A549 (cell line): ENCODE measurements at regions not wholly inside any gene's neighbourhood (a gene's known extent, or its start where the extent isn't known, plus 50 kb on each side); places are given as distances from the start of the nearest gene placed in this dataset.

ENCODE experiments used
- ATAC-seq, 2 experiments: fragments of 200-7000 bp in 1 of 2; fragments of >200 bp in 1 of 2; cut with Nextera tagmentation in 1 of 2; cut with Tn5 transposase in 1 of 2; 3 replicates each; pipeline versions ENCODE4 v1.8.0 to v1.9.1; 2018 to 2020; ENCODE audit warnings: mild to moderate bottlenecking in 1 of 2, moderate library complexity in 1 of 2
- CTCF ChIA-PET: fragments of 300-600 bp; sonication (Branson Sonifier 250); formaldehyde crosslinking; extraction: SDS; loops from one replicate; lab custom pipeline; 2021; ENCODE audit warnings: antibody characterized with exemption, inconsistent platforms; lab: Yijun Ruan, JAX
- POLR2A ChIA-PET: fragments of 350-600 bp; formaldehyde crosslinking; extraction: SDS; loops from one replicate; lab custom pipeline; 2021; ENCODE audit warnings: antibody characterized with exemption, inconsistent platforms; lab: Yijun Ruan, JAX
- DNase-seq, 2 experiments: peaks; one replicate each; pipeline versions ENCODE4 v3.0.0 to v3.0.0-alpha.2; 2011 to 2016; ENCODE audit warnings: low read depth in 1 of 2, low spot score in 1 of 2
- FAIRE-seq: peaks from 2 replicates; lab custom pipeline; 2011; peaks lifted over from hg19 to GRCh38; lab: Jason Lieb, UNC
- H3K27ac ChIP-seq, 2 experiments: fragments of >200 bp; sonication (Bioruptor Twin); formaldehyde crosslinking; 3 replicates each; pipeline ENCODE4 v1.5.1; 2016 to 2017
- H3K4me1 ChIP-seq: fragments of >200 bp; sonication (Bioruptor Twin); formaldehyde crosslinking; 3 replicates; pipeline ENCODE4 v1.6.1; 2016
- H3K4me2 ChIP-seq: fragments of >200 bp; sonication (Bioruptor Twin); formaldehyde crosslinking; 3 replicates; pipeline ENCODE4 v1.6.1; 2016
- H3K4me3 ChIP-seq: fragments of >200 bp; sonication (Bioruptor Twin); formaldehyde crosslinking; 3 replicates; pipeline ENCODE4 v1.5.1; 2016
- H3K9me3 ChIP-seq: fragments of >200 bp; sonication (Bioruptor Twin); formaldehyde crosslinking; 3 replicates; pipeline ENCODE4 v1.6.1; 2016
- BHLHE40 ChIP-seq: IDR thresholded peaks from 2 replicates; pipeline ENCODE4 v1.6.1; 2012; ENCODE audit warnings: low read depth, low read length, inconsistent platforms
- CEBPB ChIP-seq, 2 experiments: fragments of >200 bp in 1 of 2; sonication (Bioruptor Twin) in 1 of 2; formaldehyde crosslinking in 1 of 2; IDR thresholded peaks; 2 replicates each; pipeline ENCODE4 v1.6.1; 2012 to 2016
- CHD2 ChIP-seq: fragments of 150-350 bp; IDR thresholded peaks from 2 replicates; pipeline ENCODE4 v1.6.1; 2014; ENCODE audit warnings: low read length; ENCODE audit not compliant: partially characterized antibody
- EHMT2 ChIP-seq: fragments of 200-600 bp; sonication (generic); IDR thresholded peaks from 2 replicates; pipeline ENCODE4 v1.6.1; 2016; ENCODE audit warnings: antibody characterized with exemption, low read depth, mild to moderate bottlenecking, moderate library complexity
- EP300 ChIP-seq, 2 experiments: fragments of >200 bp; sonication (Bioruptor Twin); formaldehyde crosslinking; IDR thresholded peaks; 2 replicates in 1 of 2; 3 replicates in 1 of 2; pipeline ENCODE4 v1.6.1; 2016 to 2017
- GATA3 ChIP-seq: IDR thresholded peaks from 2 replicates; pipeline ENCODE4 v1.6.1; 2012; ENCODE audit warnings: borderline replicate concordance
- HEYL ChIP-seq: fragments of 250-450 bp; sonication (Bioruptor Pico); IDR thresholded peaks from 2 replicates; pipeline ENCODE4 v1.8.0; 2021; ENCODE audit warnings: mild to moderate bottlenecking, moderate library complexity
- HOXB13 ChIP-seq: fragments of 250-450 bp; sonication (Bioruptor Pico); IDR thresholded peaks from 2 replicates; pipeline ENCODE4 v1.5.0; 2020; ENCODE audit warnings: low read depth, mild to moderate bottlenecking, moderate library complexity
- KDM1A ChIP-seq: fragments of 200-600 bp; sonication (generic); IDR thresholded peaks from 2 replicates; pipeline ENCODE4 v1.6.1; 2016; ENCODE audit warnings: low read depth, mild to moderate bottlenecking
- MAZ ChIP-seq: fragments of 150-350 bp; IDR thresholded peaks from 2 replicates; pipeline ENCODE4 v1.6.1; 2014; ENCODE audit warnings: antibody characterized with exemption, low read depth, low read length, borderline replicate concordance
- NFE2L2 ChIP-seq: fragments of 150-350 bp; conservative IDR thresholded peaks from 2 replicates; pipeline ENCODE4 v1.6.1; 2014; ENCODE audit warnings: low read length
- NR3C1 ChIP-seq: fragments of >200 bp; sonication (Bioruptor Twin); formaldehyde crosslinking; IDR thresholded peaks from 3 replicates; pipeline ENCODE4 v1.6.1; 2017
- POLR2A ChIP-seq: IDR thresholded peaks from 2 replicates; pipeline ENCODE4 v1.6.1; 2012; ENCODE audit warnings: mild to moderate bottlenecking, low read length
- POLR2AphosphoS2 ChIP-seq: conservative IDR thresholded peaks from 2 replicates; pipeline ENCODE4 v1.6.1; 2012; ENCODE audit warnings: low read length, improper control_type of control experiment, inconsistent platforms
- RAD21 ChIP-seq, 2 experiments: fragments of >200 bp in 1 of 2; sonication (Bioruptor Twin) in 1 of 2; formaldehyde crosslinking in 1 of 2; IDR thresholded peaks in 1 of 2; conservative IDR thresholded peaks in 1 of 2; 2 replicates in 1 of 2; 3 replicates in 1 of 2; pipeline ENCODE4 v1.6.1; 2012 to 2018; ENCODE audit warnings: inconsistent platforms in 1 of 2
- RARB ChIP-seq: fragments of 250-450 bp; sonication (Bioruptor Pico); IDR thresholded peaks from 2 replicates; pipeline ENCODE4 v1.8.0; 2021; ENCODE audit warnings: mild to moderate bottlenecking, moderate library complexity
- RCOR1 ChIP-seq: fragments of 150-350 bp; IDR thresholded peaks from 2 replicates; pipeline ENCODE4 v1.6.1; 2014; ENCODE audit warnings: antibody characterized with exemption, low read length, low read depth
- RFX5 ChIP-seq: fragments of 450-650 bp; IDR thresholded peaks from 2 replicates; pipeline ENCODE4 v1.7.1; 2014; ENCODE audit warnings: antibody characterized with exemption, mild to moderate bottlenecking, moderate library complexity
- SMC3 ChIP-seq: fragments of >200 bp; sonication (Bioruptor Twin); formaldehyde crosslinking; IDR thresholded peaks from 3 replicates; pipeline ENCODE4 v1.6.1; 2018; ENCODE audit warnings: inconsistent platforms
- SREBF2 ChIP-seq: fragments of 450-650 bp; IDR thresholded peaks from 2 replicates; pipeline ENCODE4 v1.6.1; 2014; ENCODE audit warnings: mild to moderate bottlenecking, moderate library complexity
- TP53 ChIP-seq: fragments of 250-450 bp; sonication (Bioruptor Pico); IDR thresholded peaks from 2 replicates; pipeline ENCODE4 v1.5.0; 2021; ENCODE audit warnings: mild to moderate bottlenecking, moderate library complexity
- WGBS: methylation state at CpG from one replicate; pipeline ENCODE4 v1.1.6; 2017; ENCODE audit errors: missing lambda C conversion rate; 5-methylcytosine and 5-hydroxymethylcytosine counted together
- TF ChIP-seq, protein P1 (sequence below): fragments of 200-600 bp; sonication (generic); IDR thresholded peaks from 2 replicates; pipeline ENCODE4 v1.6.1; 2016; ENCODE audit warnings: antibody characterized with exemption, mild to moderate bottlenecking, moderate library complexity
- TF ChIP-seq, protein P2 (sequence below): fragments of >200 bp; sonication (Bioruptor Twin); formaldehyde crosslinking; IDR thresholded peaks from 2 replicates; pipeline ENCODE4 v1.6.1; 2016
- TF ChIP-seq, protein P3 (sequence below): IDR thresholded peaks from 2 replicates; pipeline ENCODE4 v1.6.1; 2012
- TF ChIP-seq, protein P4 (sequence below): IDR thresholded peaks from 2 replicates; pipeline ENCODE4 v1.6.1; 2012; ENCODE audit warnings: low read depth, borderline replicate concordance
- TF ChIP-seq, protein P5 (sequence below): IDR thresholded peaks from 2 replicates; pipeline ENCODE4 v1.6.1; 2012
- TF ChIP-seq, protein P6 (sequence below): fragments of 250-450 bp; sonication (Bioruptor Pico); IDR thresholded peaks from 2 replicates; pipeline ENCODE4 v1.5.0; 2021; ENCODE audit warnings: mild to moderate bottlenecking, moderate library complexity, borderline replicate concordance

DNA sequence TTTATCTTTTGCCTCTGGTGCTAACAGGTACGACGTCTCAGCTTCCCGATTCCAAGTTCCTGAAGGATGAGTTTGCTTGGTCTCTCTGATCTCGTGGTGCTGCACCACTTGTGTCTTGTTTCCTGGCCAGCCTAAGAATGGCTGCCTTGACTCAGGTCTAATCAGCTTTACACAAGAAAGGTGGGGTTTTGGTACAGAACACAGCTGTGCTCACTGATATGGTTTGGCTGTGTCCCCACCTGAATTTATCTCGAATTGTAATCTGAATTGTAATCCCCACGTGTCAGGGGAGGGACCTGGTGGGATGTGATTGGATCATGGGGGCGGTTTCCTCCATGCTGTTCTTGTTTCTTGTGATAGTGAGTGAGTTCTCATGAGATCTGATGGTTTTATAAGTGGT, 305.3 kb upstream of the NOCT start:
- no peak for FAIRE-seq

DNA sequence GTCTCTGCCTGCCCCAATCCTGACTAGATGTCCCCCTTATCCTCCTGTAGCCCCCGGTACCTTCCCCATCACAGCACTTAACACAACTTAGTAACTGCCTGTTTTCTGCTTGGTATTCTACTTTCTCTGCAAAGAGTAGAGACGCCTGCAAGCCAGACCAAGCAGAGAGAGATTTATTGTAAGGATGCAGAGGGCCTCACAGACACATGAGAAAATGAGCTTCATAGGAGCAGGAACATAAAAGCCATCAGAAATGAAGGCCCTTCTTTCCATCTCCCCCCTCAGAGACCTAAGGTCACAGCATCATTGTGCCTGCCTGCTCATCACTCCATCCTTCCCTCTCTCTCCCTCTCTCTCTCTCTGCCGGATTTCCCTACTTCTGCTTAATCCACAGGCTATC, 305.7 kb upstream of the NOCT start:
- Histone ChIP-seq H3K27ac (no peak overlapping the region), H3K4me1 (no peaks in the 10 kb centered on the region), H3K4me3 (no peak overlapping the region), H3K4me2 (no peak overlapping the region), H3K9me3 (no peaks in the 10 kb centered on the region)
- FAIRE-seq: no peak
- WGBS: 48% methylated on average over 3 of the region's 3 CpGs
- POLR2A ChIA-PET: no interaction called here
- no peak for DNase-seq
- no peak for ATAC-seq
- TF ChIP-seq CHD2 (no peak), POLR2AphosphoS2 (no peak), HEYL (CRISPR knock-in tag) (no peak), HOXB13 (CRISPR knock-in tag) (no peak), TP53 (CRISPR knock-in tag) (no peak), GATA3 (no peak), RARB (CRISPR knock-in tag) (no peak), CEBPB (IDR thresholded peaks at IDR 0.05) (no peak), SMC3 (no peak)
- TF ChIP-seq, protein P1, sequence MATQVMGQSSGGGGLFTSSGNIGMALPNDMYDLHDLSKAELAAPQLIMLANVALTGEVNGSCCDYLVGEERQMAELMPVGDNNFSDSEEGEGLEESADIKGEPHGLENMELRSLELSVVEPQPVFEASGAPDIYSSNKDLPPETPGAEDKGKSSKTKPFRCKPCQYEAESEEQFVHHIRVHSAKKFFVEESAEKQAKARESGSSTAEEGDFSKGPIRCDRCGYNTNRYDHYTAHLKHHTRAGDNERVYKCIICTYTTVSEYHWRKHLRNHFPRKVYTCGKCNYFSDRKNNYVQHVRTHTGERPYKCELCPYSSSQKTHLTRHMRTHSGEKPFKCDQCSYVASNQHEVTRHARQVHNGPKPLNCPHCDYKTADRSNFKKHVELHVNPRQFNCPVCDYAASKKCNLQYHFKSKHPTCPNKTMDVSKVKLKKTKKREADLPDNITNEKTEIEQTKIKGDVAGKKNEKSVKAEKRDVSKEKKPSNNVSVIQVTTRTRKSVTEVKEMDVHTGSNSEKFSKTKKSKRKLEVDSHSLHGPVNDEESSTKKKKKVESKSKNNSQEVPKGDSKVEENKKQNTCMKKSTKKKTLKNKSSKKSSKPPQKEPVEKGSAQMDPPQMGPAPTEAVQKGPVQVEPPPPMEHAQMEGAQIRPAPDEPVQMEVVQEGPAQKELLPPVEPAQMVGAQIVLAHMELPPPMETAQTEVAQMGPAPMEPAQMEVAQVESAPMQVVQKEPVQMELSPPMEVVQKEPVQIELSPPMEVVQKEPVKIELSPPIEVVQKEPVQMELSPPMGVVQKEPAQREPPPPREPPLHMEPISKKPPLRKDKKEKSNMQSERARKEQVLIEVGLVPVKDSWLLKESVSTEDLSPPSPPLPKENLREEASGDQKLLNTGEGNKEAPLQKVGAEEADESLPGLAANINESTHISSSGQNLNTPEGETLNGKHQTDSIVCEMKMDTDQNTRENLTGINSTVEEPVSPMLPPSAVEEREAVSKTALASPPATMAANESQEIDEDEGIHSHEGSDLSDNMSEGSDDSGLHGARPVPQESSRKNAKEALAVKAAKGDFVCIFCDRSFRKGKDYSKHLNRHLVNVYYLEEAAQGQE: no peak
- TF ChIP-seq, protein P2, sequence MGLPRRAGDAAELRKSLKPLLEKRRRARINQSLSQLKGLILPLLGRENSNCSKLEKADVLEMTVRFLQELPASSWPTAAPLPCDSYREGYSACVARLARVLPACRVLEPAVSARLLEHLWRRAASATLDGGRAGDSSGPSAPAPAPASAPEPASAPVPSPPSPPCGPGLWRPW: no peak
- TF ChIP-seq, protein P3, sequence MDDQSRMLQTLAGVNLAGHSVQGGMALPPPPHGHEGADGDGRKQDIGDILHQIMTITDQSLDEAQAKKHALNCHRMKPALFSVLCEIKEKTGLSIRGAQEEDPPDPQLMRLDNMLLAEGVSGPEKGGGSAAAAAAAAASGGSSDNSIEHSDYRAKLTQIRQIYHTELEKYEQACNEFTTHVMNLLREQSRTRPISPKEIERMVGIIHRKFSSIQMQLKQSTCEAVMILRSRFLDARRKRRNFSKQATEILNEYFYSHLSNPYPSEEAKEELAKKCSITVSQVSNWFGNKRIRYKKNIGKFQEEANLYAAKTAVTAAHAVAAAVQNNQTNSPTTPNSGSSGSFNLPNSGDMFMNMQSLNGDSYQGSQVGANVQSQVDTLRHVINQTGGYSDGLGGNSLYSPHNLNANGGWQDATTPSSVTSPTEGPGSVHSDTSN: no peak
- TF ChIP-seq, all 56 proteins: peak for 0
- CTCF ChIA-PET: no interaction called here

More for the DNA sequence above, 305.3 kb upstream of the NOCT start:
- ChIA-PET POLR2A (no interaction called here), CTCF (no interaction called here)
- Histone ChIP-seq H3K4me2 (no peak overlapping the region), H3K4me3 (no peak overlapping the region), H3K9me3 (no peaks in the 10 kb centered on the region), H3K27ac (no peak overlapping the region), H3K4me1 (no peaks in the 10 kb centered on the region)
- no peak for ATAC-seq
- TF ChIP-seq KDM1A (no peak), BHLHE40 (no peak), SREBF2 (no peak), RAD21 (conservative IDR thresholded peaks at IDR 0.05 in 1 of 2, IDR thresholded peaks at IDR 0.05 in 1 of 2) (no peak), CHD2 (no peak), NFE2L2 (no peak), SMC3 (no peak), RFX5 (no peak), MAZ (no peak), NR3C1 (no peak), RARB (CRISPR knock-in tag) (no peak), CEBPB (IDR thresholded peaks at IDR 0.05) (no peak), EHMT2 (no peak), POLR2A (no peak), RCOR1 (no peak), EP300 (IDR thresholded peaks at IDR 0.05) (no peak)
- TF ChIP-seq, protein P4, sequence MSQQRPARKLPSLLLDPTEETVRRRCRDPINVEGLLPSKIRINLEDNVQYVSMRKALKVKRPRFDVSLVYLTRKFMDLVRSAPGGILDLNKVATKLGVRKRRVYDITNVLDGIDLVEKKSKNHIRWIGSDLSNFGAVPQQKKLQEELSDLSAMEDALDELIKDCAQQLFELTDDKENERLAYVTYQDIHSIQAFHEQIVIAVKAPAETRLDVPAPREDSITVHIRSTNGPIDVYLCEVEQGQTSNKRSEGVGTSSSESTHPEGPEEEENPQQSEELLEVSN: no peak
- TF ChIP-seq, protein P5, sequence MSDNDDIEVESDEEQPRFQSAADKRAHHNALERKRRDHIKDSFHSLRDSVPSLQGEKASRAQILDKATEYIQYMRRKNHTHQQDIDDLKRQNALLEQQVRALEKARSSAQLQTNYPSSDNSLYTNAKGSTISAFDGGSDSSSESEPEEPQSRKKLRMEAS: no peak
- TF ChIP-seq, protein P6, sequence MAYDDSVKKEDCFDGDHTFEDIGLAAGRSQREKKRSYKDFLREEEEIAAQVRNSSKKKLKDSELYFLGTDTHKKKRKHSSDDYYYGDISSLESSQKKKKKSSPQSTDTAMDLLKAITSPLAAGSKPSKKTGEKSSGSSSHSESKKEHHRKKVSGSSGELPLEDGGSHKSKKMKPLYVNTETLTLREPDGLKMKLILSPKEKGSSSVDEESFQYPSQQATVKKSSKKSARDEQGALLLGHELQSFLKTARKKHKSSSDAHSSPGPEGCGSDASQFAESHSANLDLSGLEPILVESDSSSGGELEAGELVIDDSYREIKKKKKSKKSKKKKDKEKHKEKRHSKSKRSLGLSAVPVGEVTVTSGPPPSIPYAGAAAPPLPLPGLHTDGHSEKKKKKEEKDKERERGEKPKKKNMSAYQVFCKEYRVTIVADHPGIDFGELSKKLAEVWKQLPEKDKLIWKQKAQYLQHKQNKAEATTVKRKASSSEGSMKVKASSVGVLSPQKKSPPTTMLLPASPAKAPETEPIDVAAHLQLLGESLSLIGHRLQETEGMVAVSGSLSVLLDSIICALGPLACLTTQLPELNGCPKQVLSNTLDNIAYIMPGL (CRISPR knock-in tag): no peak
- 34% methylated on average over 7 of the region's 7 CpGs for WGBS
- no peak for DNase-seq
